HEK293 (cell line): ENCODE measurements at regions not wholly inside any gene's neighbourhood (a gene's known extent, or its start where the extent isn't known, plus 50 kb on each side); places are given as distances from the start of the nearest gene placed in this dataset.
A peak's percentile ranks its signal among the peaks of the same experiment; 100 is the strongest.

Experiments used
- CTCF ChIA-PET: fragments of 350-600 bp; formaldehyde crosslinking; extraction: SDS; loops from one replicate; lab custom pipeline; 2021; ENCODE audit warnings: antibody characterized with exemption; lab: Yijun Ruan, JAX
- POLR2A ChIA-PET: fragments of 300-600 bp; formaldehyde crosslinking; extraction: SDS; loops from one replicate; lab custom pipeline; 2020; ENCODE audit warnings: antibody characterized with exemption, inconsistent platforms; lab: Yijun Ruan, JAX
- H3K27ac ChIP-seq: fragments of 200-500 bp; sonication (Bioruptor generic); 2 replicates; pipeline ENCODE4 v1.5.1; 2014; ENCODE audit warnings: low read depth, low read length, control low read depth, inconsistent platforms; ENCODE audit errors: extremely low read depth
- H3K36me3 ChIP-seq, 2 experiments: fragments of 200-500 bp in 1 of 2; sonication (Bioruptor generic) in 1 of 2; 1 replicate in 1 of 2; 2 replicates in 1 of 2; pipeline ENCODE4 v1.5.1; 2014 to 2017; ENCODE audit warnings: inconsistent platforms in 2 of 2, low read length in 2 of 2; ENCODE audit not compliant: control insufficient read depth in 2 of 2, insufficient read depth in 1 of 2
- H3K4me1 ChIP-seq: fragments of 200-500 bp; sonication (Bioruptor generic); 2 replicates; pipeline ENCODE4 v1.5.1; 2014; ENCODE audit warnings: mild to moderate bottlenecking, low read length, inconsistent platforms; ENCODE audit not compliant: control insufficient read depth, insufficient read depth
- H3K4me3 ChIP-seq: 2 replicates; pipeline ENCODE4 v1.5.1; 2011; ENCODE audit warnings: low read depth, mild to moderate bottlenecking, control low read depth, low read length, moderate library complexity
- H3K9me3 ChIP-seq: fragments of 200-500 bp; sonication (Bioruptor generic); 2 replicates; pipeline ENCODE4 v1.5.1; 2014; ENCODE audit warnings: low read depth, low read length, inconsistent platforms; ENCODE audit not compliant: control insufficient read depth, insufficient read depth
- CTCF ChIP-seq: fragments of 450-650 bp; formaldehyde crosslinking; IDR thresholded peaks from 2 replicates; pipeline ENCODE4 v1.5.1; 2016; ENCODE audit warnings: missing biosample characterization, missing genetic modification characterization
- PRDM6 ChIP-seq: fragments of 450-650 bp; formaldehyde crosslinking; IDR thresholded peaks from 2 replicates; pipeline ENCODE4 v1.5.1; 2017; ENCODE audit warnings: missing biosample characterization, missing genetic modification characterization
- SALL2 ChIP-seq: fragments of 450-650 bp; formaldehyde crosslinking; IDR thresholded peaks from 2 replicates; pipeline ENCODE4 v1.5.0; 2017; ENCODE audit warnings: missing biosample characterization, mild to moderate bottlenecking, missing genetic modification characterization, borderline replicate concordance
- SETDB1 ChIP-seq: IDR thresholded peaks from one replicate; pipeline ENCODE4 v1.6.1; 2017; ENCODE audit warnings: mild to moderate bottlenecking, low read length, moderate library complexity, mixed read lengths; ENCODE audit not compliant: insufficient read length
- SP7 ChIP-seq: fragments of 450-650 bp; formaldehyde crosslinking; IDR thresholded peaks from 2 replicates; pipeline ENCODE4 v1.5.1; 2016; ENCODE audit warnings: missing biosample characterization, missing genetic modification characterization
- TSHZ1 ChIP-seq: fragments of 450-650 bp; formaldehyde crosslinking; IDR thresholded peaks from 2 replicates; pipeline ENCODE4 v1.5.1; 2016; ENCODE audit warnings: missing biosample characterization, missing genetic modification characterization, borderline replicate concordance
- ZNF133 ChIP-seq: fragments of 450-650 bp; formaldehyde crosslinking; IDR thresholded peaks from 2 replicates; pipeline ENCODE4 v1.5.1; 2016; ENCODE audit warnings: missing biosample characterization, missing genetic modification characterization
- ZNF274 ChIP-seq, 2 experiments: fragments of 200-500 bp in 1 of 2; fragments of 450-650 bp in 1 of 2; sonication (Bioruptor generic) in 1 of 2; formaldehyde crosslinking in 1 of 2; IDR thresholded peaks; 2 replicates each; pipeline versions ENCODE4 v1.5.1 to v1.6.1; 2014 to 2016; ENCODE audit warnings: borderline replicate concordance in 1 of 2, inconsistent platforms in 1 of 2, low read length in 1 of 2, missing biosample characterization in 1 of 2, missing genetic modification characterization in 1 of 2
- ZNF302 ChIP-seq: fragments of 450-650 bp; formaldehyde crosslinking; IDR thresholded peaks from 2 replicates; pipeline ENCODE4 v1.5.1; 2016; ENCODE audit warnings: missing biosample characterization, missing genetic modification characterization, low read depth
- ZNF341 ChIP-seq: fragments of 450-650 bp; formaldehyde crosslinking; IDR thresholded peaks from 2 replicates; pipeline ENCODE4; 2016; ENCODE audit warnings: low read depth, missing biosample characterization, missing genetic modification characterization
- ZNF416 ChIP-seq: fragments of 450-650 bp; formaldehyde crosslinking; IDR thresholded peaks from 2 replicates; pipeline ENCODE4 v1.5.1; 2016; ENCODE audit warnings: missing biosample characterization, missing genetic modification characterization
- ZNF561 ChIP-seq: fragments of 450-650 bp; IDR thresholded peaks from 2 replicates; pipeline ENCODE4 v1.5.1; 2018; ENCODE audit warnings: missing biosample characterization, missing genetic modification characterization, borderline replicate concordance
- ZNF571 ChIP-seq: fragments of 450-650 bp; formaldehyde crosslinking; IDR thresholded peaks from 2 replicates; pipeline ENCODE4 v1.5.0; 2017; ENCODE audit warnings: missing biosample characterization, missing genetic modification characterization
- ZNF654 ChIP-seq: fragments of 450-650 bp; formaldehyde crosslinking; IDR thresholded peaks from 2 replicates; pipeline ENCODE4 v1.5.1; 2016; ENCODE audit warnings: low read depth, missing biosample characterization, missing genetic modification characterization
- ZNF704 ChIP-seq: fragments of 450-650 bp; formaldehyde crosslinking; IDR thresholded peaks from 2 replicates; pipeline ENCODE4 v1.5.1; 2016; ENCODE audit warnings: missing biosample characterization, missing genetic modification characterization

GRCh38 chr7:142606081-142606480, 143.2 kb upstream of the PRSS1 start (continued):
- TF ChIP-seq SETDB1, result no peak
- TF ChIP-seq SP7 (tag by site-specific recombination), result no peak
- no peak for TF ChIP-seq TSHZ1 (tag by site-specific recombination)
- no peak for TF ChIP-seq ZNF133 (tag by site-specific recombination)
- no peak for TF ChIP-seq SALL2

GRCh38 chr7:142604671-142605070, 144.6 kb upstream of the PRSS1 start:
- TF ChIP-seq ZNF274 (IDR thresholded peaks at IDR 0.05; ENCODE audit: low read length) (no peak), ZNF274 (tag by site-specific recombination; IDR thresholded peaks at IDR 0.05; ENCODE audit: borderline replicate concordance) (no peak), PRDM6 (tag by site-specific recombination) (no peak), ZNF571 (tag by site-specific recombination) (no peak)
- Histone ChIP-seq H3K4me3 (no peak overlapping the region), H3K4me1 (no peaks in the 10 kb centered on the region), H3K27ac (no peak overlapping the region), H3K9me3 (no peaks in the 10 kb centered on the region), H3K36me3 (no peaks in the 10 kb centered on the region)
- ChIA-PET CTCF (interaction anchor here (0.7 to 2.9 kb wide), 29 partner anchors 7 to 612 kb away, joined by 3 to 31 read pairs (median 6); no protein-coding TSS in a partner anchor), POLR2A (no interaction called here)

GRCh38 chr7:142603870-142604448, 145.3 kb upstream of the PRSS1 start:
- H3K4me1 ChIP-seq, result no peaks in the 10 kb centered on the region
- ChIA-PET CTCF (interaction anchor here (0.6 to 2.9 kb wide), 44 partner anchors 8 to 635 kb away, joined by 3 to 31 read pairs (median 4); no protein-coding TSS in a partner anchor), POLR2A (no interaction called here)
- no peaks in the 10 kb centered on the region for H3K9me3 ChIP-seq
- H3K36me3 ChIP-seq, result no peaks in the 10 kb centered on the region
- no peak overlapping the region for H3K4me3 ChIP-seq
- TF ChIP-seq ZNF704 (no peak), ZNF561 (tag by site-specific recombination) (0 out of 2 replicates have a peak, but pooled peaks have one; percentile 40), CTCF (peak; percentile 40; the same call in 1 of the 2 replicates), ZNF302 (tag by site-specific recombination) (no peak), ZNF341 (tag by site-specific recombination) (no peak), ZNF416 (no peak), ZNF654 (peak; percentile 73)
- no peak overlapping the region for H3K27ac ChIP-seq
